AG09309 (cell line): ENCODE measurements at regions not wholly inside any gene's neighbourhood (a gene's known extent, or its start where the extent isn't known, plus 50 kb on each side); places are given as distances from the start of the nearest gene placed in this dataset.
A peak's percentile ranks its signal among the peaks of the same experiment; 100 is the strongest.

Source experiments
- DNase-seq: peaks from one replicate; pipeline ENCODE4 v3.0.0-alpha.2; 2010; ENCODE audit warnings: low read depth
- H3K4me3 ChIP-seq: 2 replicates; pipeline ENCODE4 v1.5.1; 2011; ENCODE audit warnings: mild to moderate bottlenecking, low read depth, low read length, moderate library complexity; ENCODE audit not compliant: control insufficient read depth
- TF ChIP-seq, protein P1 (sequence below): IDR thresholded peaks from 2 replicates; pipeline ENCODE4 v1.5.1; 2011; ENCODE audit warnings: mild to moderate bottlenecking, low read depth, low read length, inconsistent platforms; ENCODE audit not compliant: insufficient read depth, control insufficient read depth; ENCODE audit errors: missing control alignments

- TF ChIP-seq, protein P1, sequence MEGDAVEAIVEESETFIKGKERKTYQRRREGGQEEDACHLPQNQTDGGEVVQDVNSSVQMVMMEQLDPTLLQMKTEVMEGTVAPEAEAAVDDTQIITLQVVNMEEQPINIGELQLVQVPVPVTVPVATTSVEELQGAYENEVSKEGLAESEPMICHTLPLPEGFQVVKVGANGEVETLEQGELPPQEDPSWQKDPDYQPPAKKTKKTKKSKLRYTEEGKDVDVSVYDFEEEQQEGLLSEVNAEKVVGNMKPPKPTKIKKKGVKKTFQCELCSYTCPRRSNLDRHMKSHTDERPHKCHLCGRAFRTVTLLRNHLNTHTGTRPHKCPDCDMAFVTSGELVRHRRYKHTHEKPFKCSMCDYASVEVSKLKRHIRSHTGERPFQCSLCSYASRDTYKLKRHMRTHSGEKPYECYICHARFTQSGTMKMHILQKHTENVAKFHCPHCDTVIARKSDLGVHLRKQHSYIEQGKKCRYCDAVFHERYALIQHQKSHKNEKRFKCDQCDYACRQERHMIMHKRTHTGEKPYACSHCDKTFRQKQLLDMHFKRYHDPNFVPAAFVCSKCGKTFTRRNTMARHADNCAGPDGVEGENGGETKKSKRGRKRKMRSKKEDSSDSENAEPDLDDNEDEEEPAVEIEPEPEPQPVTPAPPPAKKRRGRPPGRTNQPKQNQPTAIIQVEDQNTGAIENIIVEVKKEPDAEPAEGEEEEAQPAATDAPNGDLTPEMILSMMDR = no peak
- no peak for DNase-seq
- no peak overlapping the region for H3K4me3 ChIP-seq
These were observed 99.3 kb downstream of the SPTSSA start for GRCh38 chr14:34362641-34363251.

DNA sequence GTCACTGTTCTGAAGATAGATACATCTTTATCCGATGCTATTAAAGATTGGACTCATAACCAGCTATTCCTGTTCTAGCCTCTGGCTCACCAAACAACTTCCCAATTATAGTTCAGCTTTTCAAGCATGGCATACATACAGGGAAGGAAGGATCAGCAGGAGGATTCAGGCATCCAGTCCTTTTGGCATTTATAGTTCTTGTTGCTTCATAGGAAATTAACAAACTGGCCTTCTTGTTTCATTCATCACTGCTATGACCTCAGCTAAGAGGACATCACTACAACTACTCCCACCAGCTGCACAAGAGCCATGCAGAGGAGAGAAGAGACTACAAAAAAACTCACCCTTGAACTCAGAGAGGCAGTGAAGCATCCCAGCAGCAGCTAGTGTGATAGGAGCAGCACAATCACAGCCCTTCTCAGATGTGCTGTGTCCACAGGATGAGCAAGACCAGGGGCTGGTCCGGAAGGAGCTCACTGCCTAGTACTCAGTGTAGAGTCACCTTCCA is 100.5 kb downstream of the SPTSSA start:
- no peak for DNase-seq
- TF ChIP-seq, protein P1 = no peak
- H3K4me3 ChIP-seq = no peak overlapping the region

DNA sequence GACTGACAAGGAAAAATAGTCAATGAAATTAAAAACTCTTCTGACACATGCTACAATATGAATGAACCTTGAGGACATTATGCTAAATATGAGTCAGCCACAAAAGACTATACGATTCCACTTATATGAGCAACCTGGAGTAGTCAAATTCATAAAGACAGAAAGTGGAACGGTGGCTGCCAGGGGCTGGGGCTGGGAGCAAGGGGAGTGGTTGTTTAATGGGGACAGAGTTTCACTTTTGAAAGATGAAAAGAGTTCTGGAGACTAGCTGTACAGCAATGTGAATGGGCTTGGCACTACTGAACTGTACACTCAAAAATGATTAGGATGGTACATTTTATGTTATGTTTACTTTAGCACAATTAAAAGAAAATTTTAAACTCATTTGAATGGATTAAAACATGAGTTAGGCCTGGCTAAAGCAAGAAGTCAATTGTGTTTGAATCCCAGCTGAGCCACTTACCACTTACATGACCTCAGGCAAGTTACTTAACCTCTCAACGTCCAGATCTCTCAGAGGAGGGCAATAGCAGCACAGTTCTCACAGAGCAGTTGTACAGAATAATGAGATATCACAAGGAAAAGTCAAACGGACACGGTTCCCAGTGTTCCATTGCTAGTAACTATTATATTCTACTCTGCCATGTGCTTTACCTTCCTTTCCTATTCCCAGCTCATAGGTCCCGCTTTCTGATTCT is 102.5 kb downstream of the SPTSSA start:
- DNase-seq = no peak
- TF ChIP-seq, protein P1 = no peak
- no peak overlapping the region for H3K4me3 ChIP-seq

DNA sequence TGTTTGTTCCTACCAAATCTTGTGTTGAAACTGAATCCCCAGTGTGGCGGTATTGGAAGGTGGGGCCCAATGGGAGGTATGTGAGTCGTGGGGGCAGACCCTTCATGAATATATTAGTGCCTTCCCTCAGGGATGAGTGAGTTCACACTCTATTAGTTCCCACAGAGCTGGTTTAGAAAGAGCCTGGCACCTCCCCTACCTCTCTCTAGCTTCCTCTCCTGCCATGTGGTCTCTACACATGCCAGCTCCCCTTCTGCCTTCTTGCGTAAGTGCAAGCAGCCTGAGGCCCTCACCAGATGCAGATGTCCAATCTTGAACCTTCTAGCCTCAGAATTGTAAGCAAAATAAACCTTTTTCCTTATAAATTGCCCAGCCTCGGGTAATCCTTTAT is 105.8 kb downstream of the SPTSSA start:
- DNase-seq = no peak
- TF ChIP-seq, protein P1 = no peak
- no peak overlapping the region for H3K4me3 ChIP-seq

GRCh38 chr14:34355584-34356263 is 106.3 kb downstream of the SPTSSA start:
- TF ChIP-seq, protein P1 = no peak
- peak; percentile 31 for DNase-seq
- no peak overlapping the region for H3K4me3 ChIP-seq

DNA sequence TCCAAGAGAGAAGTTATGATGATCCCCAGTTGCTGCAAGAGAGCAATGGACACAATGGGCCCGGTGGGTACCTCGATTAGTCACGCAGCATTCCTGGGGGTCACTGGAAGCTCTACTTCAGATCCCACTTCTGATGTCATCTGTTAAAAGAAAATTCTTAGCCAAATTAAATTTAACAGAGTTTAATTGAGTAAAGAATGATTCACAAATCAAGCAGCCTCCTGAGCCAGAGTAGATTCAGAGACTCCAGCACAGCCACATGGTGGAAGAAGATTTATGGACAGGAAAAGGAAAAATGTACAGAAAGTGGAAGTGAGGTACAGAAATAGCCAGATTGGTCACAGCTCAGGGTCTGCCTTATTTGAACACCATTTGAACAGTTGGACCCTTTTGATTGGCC is 107.5 kb downstream of the SPTSSA start:
- H3K4me3 ChIP-seq = no peak overlapping the region
- DNase-seq = no peak
- TF ChIP-seq, protein P1 = no peak
